22Rv1 (cell line): ENCODE measurements at regions not wholly inside any gene's neighbourhood (a gene's known extent, or its start where the extent isn't known, plus 50 kb on each side); places are given as distances from the start of the nearest gene placed in this dataset.

Experiments
- CTCF ChIP-seq: fragments of 450-650 bp; IDR thresholded peaks from 2 replicates; pipeline ENCODE4 v1.5.1; 2017; ENCODE audit warnings: mild to moderate bottlenecking
- ZFX ChIP-seq: fragments of 450-650 bp; IDR thresholded peaks from 2 replicates; pipeline ENCODE4 v1.6.1; 2017; ENCODE audit warnings: antibody characterized with exemption, borderline replicate concordance

GRCh38 chr7:68319061-68319460 lies 1279.2 kb upstream of the AUTS2 start:
- no peak for TF ChIP-seq CTCF
- TF ChIP-seq ZFX: no peak
